WTC11 (cell line): ENCODE measurements at regions not wholly inside any gene's neighbourhood (a gene's known extent, or its start where the extent isn't known, plus 50 kb on each side); places are given as distances from the start of the nearest gene placed in this dataset.

ENCODE experiments used
- JAZF1 ChIP-seq: fragments of 250-450 bp; sonication (Bioruptor Pico); IDR thresholded peaks from 2 replicates; pipeline ENCODE4 v1.9.0; 2021; ENCODE audit warnings: moderate library complexity, mild to moderate bottlenecking, inconsistent platforms
- SOX15 ChIP-seq: fragments of 250-450 bp; sonication (Bioruptor Pico); IDR thresholded peaks from 2 replicates; pipeline ENCODE4 v1.9.0; 2021; ENCODE audit warnings: mild to moderate bottlenecking
- TCF7 ChIP-seq: sonication (generic); formaldehyde crosslinking; IDR thresholded peaks from 2 replicates; pipeline ENCODE4 v1.8.0; 2022; ENCODE audit warnings: mild to moderate bottlenecking, low read depth, missing genetic modification reagents, moderate library complexity
- TF ChIP-seq, protein P1 (sequence below): sonication (generic); formaldehyde crosslinking; IDR thresholded peaks from 2 replicates; pipeline ENCODE4 v1.8.0; 2022; ENCODE audit warnings: mild to moderate bottlenecking, missing genetic modification reagents
- TF ChIP-seq, protein P2 (sequence below): fragments of 200-600 bp; IDR thresholded peaks from 2 replicates; pipeline ENCODE4 v1.8.0; 2022; ENCODE audit warnings: antibody characterized with exemption
- TF ChIP-seq, protein P3 (sequence below): sonication (generic); formaldehyde crosslinking; IDR thresholded peaks from 2 replicates; pipeline ENCODE4 v1.8.1; 2023; ENCODE audit warnings: mild to moderate bottlenecking, moderate library complexity, missing genetic modification reagents
- TF ChIP-seq, protein P4 (sequence below): sonication (generic); formaldehyde crosslinking; IDR thresholded peaks from 2 replicates; pipeline ENCODE4 v1.8.1; 2022; ENCODE audit warnings: low read depth, missing genetic modification reagents, borderline replicate concordance
- TF ChIP-seq, protein P5 (sequence below): sonication (generic); formaldehyde crosslinking; IDR thresholded peaks from 2 replicates; pipeline ENCODE4 v1.8.0; 2022; ENCODE audit warnings: missing genetic modification reagents

DNA sequence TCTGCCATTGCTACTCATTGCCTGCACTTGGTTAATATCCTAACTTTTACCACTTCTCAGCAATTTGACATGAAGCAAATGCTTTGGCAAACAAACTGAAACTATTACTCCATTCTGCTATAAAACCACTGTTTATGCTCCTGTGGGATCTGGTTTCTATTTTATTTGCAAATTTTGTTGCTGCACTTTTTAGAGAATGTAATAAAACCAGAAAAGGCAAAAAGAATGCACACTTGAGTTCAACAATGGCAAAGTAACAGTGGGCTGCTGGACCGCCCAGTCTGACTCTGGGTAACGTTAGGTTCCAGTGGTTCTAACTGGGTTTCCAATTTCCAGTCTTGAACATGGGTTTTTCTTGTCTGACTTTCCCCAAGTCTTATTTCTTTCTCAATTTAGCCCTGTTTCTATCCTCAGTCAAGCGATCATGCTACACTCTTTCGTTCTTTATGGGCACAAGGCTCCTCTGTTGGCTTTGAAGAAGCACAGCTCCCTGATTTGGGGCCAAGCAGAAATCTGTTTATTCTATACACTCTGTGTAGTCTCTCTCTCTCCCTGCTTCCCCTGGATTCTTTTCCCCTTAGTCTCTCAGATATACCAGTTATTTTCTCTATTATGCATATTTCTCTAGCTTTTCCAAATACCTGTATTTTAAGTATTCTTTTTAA lies 129.2 kb upstream of the FAM3C start:
- TF ChIP-seq TCF7 (CRISPR knock-in tag): no peak
- TF ChIP-seq, protein P1, sequence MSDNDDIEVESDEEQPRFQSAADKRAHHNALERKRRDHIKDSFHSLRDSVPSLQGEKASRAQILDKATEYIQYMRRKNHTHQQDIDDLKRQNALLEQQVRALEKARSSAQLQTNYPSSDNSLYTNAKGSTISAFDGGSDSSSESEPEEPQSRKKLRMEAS (CRISPR knock-in tag): no peak
- TF ChIP-seq JAZF1 (CRISPR knock-in tag): no peak
- TF ChIP-seq, protein P2, sequence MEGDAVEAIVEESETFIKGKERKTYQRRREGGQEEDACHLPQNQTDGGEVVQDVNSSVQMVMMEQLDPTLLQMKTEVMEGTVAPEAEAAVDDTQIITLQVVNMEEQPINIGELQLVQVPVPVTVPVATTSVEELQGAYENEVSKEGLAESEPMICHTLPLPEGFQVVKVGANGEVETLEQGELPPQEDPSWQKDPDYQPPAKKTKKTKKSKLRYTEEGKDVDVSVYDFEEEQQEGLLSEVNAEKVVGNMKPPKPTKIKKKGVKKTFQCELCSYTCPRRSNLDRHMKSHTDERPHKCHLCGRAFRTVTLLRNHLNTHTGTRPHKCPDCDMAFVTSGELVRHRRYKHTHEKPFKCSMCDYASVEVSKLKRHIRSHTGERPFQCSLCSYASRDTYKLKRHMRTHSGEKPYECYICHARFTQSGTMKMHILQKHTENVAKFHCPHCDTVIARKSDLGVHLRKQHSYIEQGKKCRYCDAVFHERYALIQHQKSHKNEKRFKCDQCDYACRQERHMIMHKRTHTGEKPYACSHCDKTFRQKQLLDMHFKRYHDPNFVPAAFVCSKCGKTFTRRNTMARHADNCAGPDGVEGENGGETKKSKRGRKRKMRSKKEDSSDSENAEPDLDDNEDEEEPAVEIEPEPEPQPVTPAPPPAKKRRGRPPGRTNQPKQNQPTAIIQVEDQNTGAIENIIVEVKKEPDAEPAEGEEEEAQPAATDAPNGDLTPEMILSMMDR: no peak
- no peak for TF ChIP-seq SOX15
- TF ChIP-seq, protein P3, sequence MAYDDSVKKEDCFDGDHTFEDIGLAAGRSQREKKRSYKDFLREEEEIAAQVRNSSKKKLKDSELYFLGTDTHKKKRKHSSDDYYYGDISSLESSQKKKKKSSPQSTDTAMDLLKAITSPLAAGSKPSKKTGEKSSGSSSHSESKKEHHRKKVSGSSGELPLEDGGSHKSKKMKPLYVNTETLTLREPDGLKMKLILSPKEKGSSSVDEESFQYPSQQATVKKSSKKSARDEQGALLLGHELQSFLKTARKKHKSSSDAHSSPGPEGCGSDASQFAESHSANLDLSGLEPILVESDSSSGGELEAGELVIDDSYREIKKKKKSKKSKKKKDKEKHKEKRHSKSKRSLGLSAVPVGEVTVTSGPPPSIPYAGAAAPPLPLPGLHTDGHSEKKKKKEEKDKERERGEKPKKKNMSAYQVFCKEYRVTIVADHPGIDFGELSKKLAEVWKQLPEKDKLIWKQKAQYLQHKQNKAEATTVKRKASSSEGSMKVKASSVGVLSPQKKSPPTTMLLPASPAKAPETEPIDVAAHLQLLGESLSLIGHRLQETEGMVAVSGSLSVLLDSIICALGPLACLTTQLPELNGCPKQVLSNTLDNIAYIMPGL (CRISPR knock-in tag): no peak
- TF ChIP-seq, protein P4, sequence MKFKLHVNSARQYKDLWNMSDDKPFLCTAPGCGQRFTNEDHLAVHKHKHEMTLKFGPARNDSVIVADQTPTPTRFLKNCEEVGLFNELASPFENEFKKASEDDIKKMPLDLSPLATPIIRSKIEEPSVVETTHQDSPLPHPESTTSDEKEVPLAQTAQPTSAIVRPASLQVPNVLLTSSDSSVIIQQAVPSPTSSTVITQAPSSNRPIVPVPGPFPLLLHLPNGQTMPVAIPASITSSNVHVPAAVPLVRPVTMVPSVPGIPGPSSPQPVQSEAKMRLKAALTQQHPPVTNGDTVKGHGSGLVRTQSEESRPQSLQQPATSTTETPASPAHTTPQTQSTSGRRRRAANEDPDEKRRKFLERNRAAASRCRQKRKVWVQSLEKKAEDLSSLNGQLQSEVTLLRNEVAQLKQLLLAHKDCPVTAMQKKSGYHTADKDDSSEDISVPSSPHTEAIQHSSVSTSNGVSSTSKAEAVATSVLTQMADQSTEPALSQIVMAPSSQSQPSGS (CRISPR knock-in tag): no peak
- TF ChIP-seq, protein P5, sequence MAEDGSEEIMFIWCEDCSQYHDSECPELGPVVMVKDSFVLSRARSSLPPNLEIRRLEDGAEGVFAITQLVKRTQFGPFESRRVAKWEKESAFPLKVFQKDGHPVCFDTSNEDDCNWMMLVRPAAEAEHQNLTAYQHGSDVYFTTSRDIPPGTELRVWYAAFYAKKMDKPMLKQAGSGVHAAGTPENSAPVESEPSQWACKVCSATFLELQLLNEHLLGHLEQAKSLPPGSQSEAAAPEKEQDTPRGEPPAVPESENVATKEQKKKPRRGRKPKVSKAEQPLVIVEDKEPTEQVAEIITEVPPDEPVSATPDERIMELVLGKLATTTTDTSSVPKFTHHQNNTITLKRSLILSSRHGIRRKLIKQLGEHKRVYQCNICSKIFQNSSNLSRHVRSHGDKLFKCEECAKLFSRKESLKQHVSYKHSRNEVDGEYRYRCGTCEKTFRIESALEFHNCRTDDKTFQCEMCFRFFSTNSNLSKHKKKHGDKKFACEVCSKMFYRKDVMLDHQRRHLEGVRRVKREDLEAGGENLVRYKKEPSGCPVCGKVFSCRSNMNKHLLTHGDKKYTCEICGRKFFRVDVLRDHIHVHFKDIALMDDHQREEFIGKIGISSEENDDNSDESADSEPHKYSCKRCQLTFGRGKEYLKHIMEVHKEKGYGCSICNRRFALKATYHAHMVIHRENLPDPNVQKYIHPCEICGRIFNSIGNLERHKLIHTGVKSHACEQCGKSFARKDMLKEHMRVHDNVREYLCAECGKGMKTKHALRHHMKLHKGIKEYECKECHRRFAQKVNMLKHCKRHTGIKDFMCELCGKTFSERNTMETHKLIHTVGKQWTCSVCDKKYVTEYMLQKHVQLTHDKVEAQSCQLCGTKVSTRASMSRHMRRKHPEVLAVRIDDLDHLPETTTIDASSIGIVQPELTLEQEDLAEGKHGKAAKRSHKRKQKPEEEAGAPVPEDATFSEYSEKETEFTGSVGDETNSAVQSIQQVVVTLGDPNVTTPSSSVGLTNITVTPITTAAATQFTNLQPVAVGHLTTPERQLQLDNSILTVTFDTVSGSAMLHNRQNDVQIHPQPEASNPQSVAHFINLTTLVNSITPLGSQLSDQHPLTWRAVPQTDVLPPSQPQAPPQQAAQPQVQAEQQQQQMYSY (CRISPR knock-in tag): no peak
